ENCODE measurements at regions not wholly inside any gene's neighbourhood (a gene's known extent, or its start where the extent isn't known, plus 50 kb on each side); places are given as distances from the start of the nearest gene placed in this dataset.

GRCh38 chr4:157880761-157881160 is 292.1 kb downstream of the GASK1B start:
- Histone ChIP-seq H3K36me3 (ENCODE audit: low read depth, low read length) (no peaks in the 10 kb centered on the region), H3F3A (ENCODE audit: low read length, unreplicated experiment) (no peaks in the 10 kb centered on the region), H3K79me2 (ENCODE audit: low read length) (no peaks in the 10 kb centered on the region), H3K9me2 (replicated peaks; ENCODE audit: low read length) (no peaks in the 10 kb centered on the region), H3K27me3 (ENCODE audit: low read length) (no peaks in the 10 kb centered on the region), H3K9ac (ENCODE audit: low read length) (no peak overlapping the region), H3K27ac (ENCODE audit: low read length) (no peak overlapping the region), H3K4me2 (ENCODE audit: low read length) (no peak overlapping the region), H3K4me1 (ENCODE audit: insufficient read depth, low read length) (no peaks in the 10 kb centered on the region), H3K9me3 (ENCODE audit: low read length) (no peaks in the 10 kb centered on the region), H2AFZ (ENCODE audit: low read length) (no peak overlapping the region), H4K20me1 (ENCODE audit: low read length) (no peaks in the 10 kb centered on the region), H3K4me3 (ENCODE audit: low read length) (no peak overlapping the region)
- no peak for TF ChIP-seq EZH2 (IDR thresholded peaks at IDR 0.05; ENCODE audit: low read length, unreplicated experiment)
- no peak for TF ChIP-seq CTCF (conservative IDR thresholded peaks at IDR 0.05; ENCODE audit: low read depth, low read length)
- no peak for TF ChIP-seq EZH2phosphoT487 (IDR thresholded peaks at IDR 0.05; ENCODE audit: borderline replicate concordance, low read length)
- DNase-seq: no peak
- no TSS peak for BruUV-seq (replicated peaks)
- POLR2A ChIA-PET (ENCODE audit: unreplicated experiment): no interaction called here
- intact Hi-C loops (cut with micrococcal nuclease): no loop called here
- no peak for ATAC-seq
- CTCF ChIA-PET: no interaction called here

GRCh38 chr4:157854819-157855218 is 318.0 kb downstream of the GASK1B start:
- Histone ChIP-seq H3K9me2 (replicated peaks; ENCODE audit: low read length) (no peaks in the 10 kb centered on the region), H3K27ac (ENCODE audit: low read length) (no peak overlapping the region), H3K27me3 (ENCODE audit: low read length) (no peaks in the 10 kb centered on the region), H3K9me3 (ENCODE audit: low read length) (no peaks in the 10 kb centered on the region), H3K4me1 (ENCODE audit: insufficient read depth, low read length) (no peaks in the 10 kb centered on the region), H3K36me3 (ENCODE audit: low read depth, low read length) (no peaks in the 10 kb centered on the region), H2AFZ (ENCODE audit: low read length) (no peak overlapping the region), H3K4me2 (ENCODE audit: low read length) (no peak overlapping the region), H3K79me2 (ENCODE audit: low read length) (no peaks in the 10 kb centered on the region), H3F3A (ENCODE audit: low read length, unreplicated experiment) (no peaks in the 10 kb centered on the region), H3K4me3 (ENCODE audit: low read length) (no peak overlapping the region), H4K20me1 (ENCODE audit: low read length) (no peaks in the 10 kb centered on the region), H3K9ac (ENCODE audit: low read length) (no peak overlapping the region)
- DNase-seq: no peak
- CTCF ChIA-PET: no interaction called here
- ATAC-seq: no peak
- POLR2A ChIA-PET (ENCODE audit: unreplicated experiment): no interaction called here
- no TSS peak for BruUV-seq (replicated peaks)
- intact Hi-C loops (cut with micrococcal nuclease): no loop called here
- TF ChIP-seq EZH2phosphoT487 (IDR thresholded peaks at IDR 0.05; ENCODE audit: borderline replicate concordance, low read length) (no peak), EZH2 (IDR thresholded peaks at IDR 0.05; ENCODE audit: low read length, unreplicated experiment) (no peak), CTCF (conservative IDR thresholded peaks at IDR 0.05; ENCODE audit: low read depth, low read length) (no peak)

GRCh38 chr4:157840648-157841047 is 332.2 kb downstream of the GASK1B start:
- Histone ChIP-seq H4K20me1 (ENCODE audit: low read length) (no peaks in the 10 kb centered on the region), H3F3A (ENCODE audit: low read length, unreplicated experiment) (no peaks in the 10 kb centered on the region), H3K4me1 (ENCODE audit: insufficient read depth, low read length) (no peaks in the 10 kb centered on the region), H3K9ac (ENCODE audit: low read length) (no peak overlapping the region), H3K4me2 (ENCODE audit: low read length) (no peak overlapping the region), H3K36me3 (ENCODE audit: low read depth, low read length) (no peaks in the 10 kb centered on the region), H3K27me3 (ENCODE audit: low read length) (no peaks in the 10 kb centered on the region), H2AFZ (ENCODE audit: low read length) (no peak overlapping the region), H3K27ac (ENCODE audit: low read length) (no peak overlapping the region), H3K79me2 (ENCODE audit: low read length) (no peaks in the 10 kb centered on the region), H3K9me3 (ENCODE audit: low read length) (no peaks in the 10 kb centered on the region), H3K4me3 (ENCODE audit: low read length) (no peak overlapping the region), H3K9me2 (replicated peaks; ENCODE audit: low read length) (no peaks in the 10 kb centered on the region)
- no peak for DNase-seq
- intact Hi-C loops (cut with micrococcal nuclease): loop anchor here (10.0 kb wide), 1 partner anchor 134 kb away; no protein-coding TSS in a partner anchor
- TF ChIP-seq EZH2phosphoT487 (IDR thresholded peaks at IDR 0.05; ENCODE audit: borderline replicate concordance, low read length): no peak
- TF ChIP-seq EZH2 (IDR thresholded peaks at IDR 0.05; ENCODE audit: low read length, unreplicated experiment): no peak
- TF ChIP-seq CTCF (conservative IDR thresholded peaks at IDR 0.05; ENCODE audit: low read depth, low read length): no peak
- no TSS peak for BruUV-seq (replicated peaks)
- ATAC-seq: no peak
- ChIA-PET CTCF (no interaction called here), POLR2A (ENCODE audit: unreplicated experiment) (no interaction called here)
